IPS DF 19.7 (cell line): ENCODE measurements at regions not wholly inside any gene's neighbourhood (a gene's known extent, or its start where the extent isn't known, plus 50 kb on each side); places are given as distances from the start of the nearest gene placed in this dataset.
"Not testable (repeated sequence)": the region's sequence is repeated elsewhere in the genome, so short reads cannot be mapped to it uniquely, and the experiment has no call there.

Experiments used
- DNase-seq: peaks from one replicate; pipeline ENCODE4 v3.0.0-alpha.2; 2013; ENCODE audit warnings: low read depth, low spot score

DNA sequence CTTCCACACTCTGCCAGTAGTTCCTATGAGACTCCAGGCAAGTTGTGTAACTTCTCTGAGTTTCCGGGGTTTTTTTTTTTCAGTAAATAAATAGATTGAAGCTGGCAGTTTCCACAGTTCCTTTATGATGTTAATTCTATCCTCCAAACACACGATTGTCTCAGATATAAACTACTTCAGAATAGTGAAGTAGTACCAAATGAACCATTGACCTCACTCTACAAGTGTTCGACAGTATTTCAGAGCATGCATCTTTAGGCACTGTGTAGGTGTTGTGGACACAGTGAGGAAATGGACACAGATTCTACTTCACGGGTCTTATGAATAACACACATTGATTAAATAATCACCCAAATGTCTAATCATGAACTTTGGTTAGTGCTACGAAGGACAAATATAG is 136.1 kb upstream of the IGSF10 start:
- no peak for DNase-seq

DNA sequence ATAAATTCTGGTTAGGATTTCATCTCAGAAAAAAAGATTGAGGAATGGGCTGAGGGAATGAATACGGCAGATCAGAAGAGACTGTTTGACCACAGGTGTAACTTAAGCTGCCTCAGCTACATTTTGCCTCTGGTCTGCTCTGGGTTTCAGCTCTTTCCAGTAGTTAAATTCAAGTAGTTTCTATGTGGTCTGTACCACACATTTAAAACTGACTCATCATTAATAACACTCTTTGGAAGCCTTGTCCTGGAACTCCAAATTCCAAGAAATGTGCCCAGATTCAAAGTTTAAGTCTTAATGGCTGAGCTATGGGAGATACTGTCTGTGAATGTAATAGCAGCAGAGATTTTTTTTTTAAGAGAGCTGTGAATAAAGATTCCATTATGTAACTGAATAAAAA is 133.1 kb upstream of the IGSF10 start:
- DNase-seq: no peak

GRCh38 chr3:151592287-151592686 is 131.4 kb upstream of the IGSF10 start:
- DNase-seq: peak; percentile 42

DNA sequence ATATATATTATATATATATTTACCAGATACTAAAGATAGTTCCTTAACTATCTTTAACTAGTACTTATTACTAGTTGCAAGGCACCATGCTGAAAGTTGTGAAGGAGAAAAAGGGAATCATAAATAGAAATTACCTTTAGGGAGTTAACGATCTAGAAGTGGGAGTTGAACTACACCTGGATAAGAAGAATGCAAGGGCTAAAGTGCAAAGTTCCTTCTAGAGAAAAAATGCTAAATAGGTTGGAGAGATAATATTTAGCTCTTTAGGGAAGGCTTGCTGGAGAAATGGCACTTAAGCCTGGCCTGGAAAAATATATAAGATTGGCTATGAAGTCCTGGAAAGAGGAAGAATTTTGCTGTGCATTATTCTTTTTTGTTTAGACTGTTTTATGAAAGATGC is 130.6 kb upstream of the IGSF10 start:
- no peak for DNase-seq

DNA sequence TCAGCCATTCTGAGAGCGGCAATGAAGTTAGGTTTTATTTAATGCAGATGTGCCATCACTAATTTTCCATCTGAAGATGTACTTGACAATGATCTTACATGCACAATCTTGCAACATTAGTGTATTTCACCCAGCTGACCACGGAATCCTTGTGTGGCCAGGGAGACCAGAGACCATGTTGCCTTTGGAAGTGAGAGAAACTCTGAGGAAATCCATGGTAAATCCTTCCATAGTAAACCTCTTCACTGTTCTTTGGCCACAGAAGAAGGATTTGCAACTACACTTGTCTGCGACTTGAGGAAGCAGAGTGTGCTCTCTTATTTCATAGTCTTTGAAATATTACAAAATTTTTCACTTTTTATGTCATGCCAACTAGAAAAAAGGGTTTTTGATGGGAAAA is 128.4 kb upstream of the IGSF10 start:
- DNase-seq: no peak

DNA sequence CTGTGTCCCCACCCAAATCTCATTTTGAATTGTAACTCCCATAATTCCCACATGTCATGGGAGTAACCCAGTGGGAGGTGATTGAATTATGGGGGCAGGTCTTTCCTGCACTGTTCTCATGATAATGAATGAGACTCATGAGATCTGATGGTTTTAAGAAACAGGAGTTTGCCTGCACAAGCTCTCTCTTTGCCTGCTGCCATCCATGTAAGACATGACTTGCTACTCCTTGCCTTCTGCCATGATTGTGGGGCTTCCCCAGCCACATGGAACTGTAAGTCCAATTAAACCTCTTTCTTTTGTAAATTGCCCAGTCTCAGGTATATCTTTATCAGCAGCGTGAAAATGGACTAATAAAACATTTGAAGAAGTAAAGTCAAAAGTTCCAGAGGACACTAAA is 126.8 kb upstream of the IGSF10 start:
- DNase-seq: not testable (repeated sequence)

DNA sequence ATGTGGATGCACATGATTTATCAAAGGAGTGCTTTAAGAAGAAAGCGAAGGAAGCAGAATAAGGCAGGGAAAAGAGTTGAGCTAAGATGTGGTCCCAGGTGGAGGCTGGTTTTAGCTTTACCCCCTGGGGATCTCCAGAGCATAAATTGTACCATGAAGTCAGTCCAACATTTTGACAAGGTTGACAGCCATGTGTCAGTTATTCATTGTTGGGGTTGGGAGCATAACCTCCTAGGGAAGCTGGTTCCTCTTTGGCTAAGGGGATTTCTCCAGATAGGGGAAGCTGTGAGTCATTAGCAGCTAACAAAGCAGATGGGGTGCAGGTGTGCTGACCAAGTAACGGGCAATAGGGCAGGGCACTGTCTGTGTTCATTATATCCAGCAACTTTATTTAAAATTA is 123.7 kb upstream of the IGSF10 start:
- DNase-seq: no peak

GRCh38 chr3:151581035-151581434 is 120.2 kb upstream of the IGSF10 start:
- DNase-seq: no peak

DNA sequence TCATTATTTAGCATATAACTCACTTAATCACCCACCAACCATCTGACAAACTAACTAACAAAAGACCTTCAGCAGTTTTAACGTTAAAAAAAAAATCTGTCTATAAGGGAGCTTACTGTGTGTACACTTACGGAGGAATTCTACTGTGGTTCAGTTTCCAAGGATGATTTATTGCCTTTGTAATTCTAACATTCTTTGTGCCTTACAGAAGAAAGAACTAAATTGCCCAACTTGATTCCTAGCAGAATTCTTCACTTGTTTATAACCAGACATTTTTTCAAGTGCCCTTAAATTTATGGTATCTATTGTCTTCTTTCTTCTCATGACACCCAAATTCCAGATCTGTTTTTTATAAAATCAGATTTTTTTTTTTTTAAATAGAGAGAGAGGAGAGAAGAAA is 119.7 kb upstream of the IGSF10 start:
- no peak for DNase-seq

GRCh38 chr3:151579571-151580270 is 118.9 kb upstream of the IGSF10 start:
- DNase-seq: no peak

DNA sequence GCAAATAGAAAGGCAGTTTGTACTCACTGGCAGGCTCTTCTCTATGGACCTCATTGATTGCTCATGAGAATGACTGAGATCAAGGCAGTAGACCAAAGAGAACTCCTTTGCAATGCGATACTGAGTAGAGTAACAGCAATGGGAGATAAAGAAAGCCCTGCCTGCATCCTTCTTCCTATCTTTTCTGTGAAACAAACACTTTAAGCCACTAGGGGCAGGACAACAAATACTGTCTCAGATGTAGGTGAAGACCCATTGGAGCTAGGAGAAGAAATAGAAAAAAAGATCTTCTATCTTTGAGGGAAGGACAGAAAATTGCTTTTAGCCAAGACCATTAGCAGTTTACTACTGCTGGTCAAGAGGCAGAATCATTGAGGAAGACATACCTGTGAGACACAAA is 117.6 kb upstream of the IGSF10 start:
- DNase-seq: no peak

GRCh38 chr3:151576511-151577137 is 115.8 kb upstream of the IGSF10 start:
- no peak for DNase-seq

DNA sequence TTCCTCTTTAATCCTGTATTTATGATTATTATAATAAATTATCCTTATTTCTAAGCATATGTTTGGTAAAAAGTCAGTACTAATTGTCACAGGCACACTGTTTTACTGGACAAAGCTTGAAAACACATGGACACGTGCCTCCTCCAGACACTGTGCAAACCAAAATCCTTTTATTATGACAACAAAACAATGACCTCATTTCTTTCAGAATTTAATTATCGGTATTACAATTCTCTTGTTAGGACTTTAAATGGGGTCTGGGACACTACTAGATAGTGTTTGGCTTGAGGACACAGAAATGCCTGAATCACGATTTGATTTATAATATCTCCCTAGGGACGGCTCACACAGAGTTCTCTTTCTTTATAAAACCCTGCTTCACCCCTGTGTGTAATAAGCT is 107.3 kb upstream of the IGSF10 start:
- no peak for DNase-seq

GRCh38 chr3:151567477-151567876 is 106.6 kb upstream of the IGSF10 start:
- DNase-seq: no peak

- DNase-seq: no peak
Observed at GRCh38 chr3:151564261-151564660, 103.4 kb upstream of the IGSF10 start.

- no peak for DNase-seq
Observed at GRCh38 chr3:151563305-151563704, 102.4 kb upstream of the IGSF10 start.

- DNase-seq: no peak
Observed at GRCh38 chr3:151562891-151563290, 102.0 kb upstream of the IGSF10 start.

GRCh38 chr3:151561878-151562277 is 101.0 kb upstream of the IGSF10 start:
- no peak for DNase-seq

DNA sequence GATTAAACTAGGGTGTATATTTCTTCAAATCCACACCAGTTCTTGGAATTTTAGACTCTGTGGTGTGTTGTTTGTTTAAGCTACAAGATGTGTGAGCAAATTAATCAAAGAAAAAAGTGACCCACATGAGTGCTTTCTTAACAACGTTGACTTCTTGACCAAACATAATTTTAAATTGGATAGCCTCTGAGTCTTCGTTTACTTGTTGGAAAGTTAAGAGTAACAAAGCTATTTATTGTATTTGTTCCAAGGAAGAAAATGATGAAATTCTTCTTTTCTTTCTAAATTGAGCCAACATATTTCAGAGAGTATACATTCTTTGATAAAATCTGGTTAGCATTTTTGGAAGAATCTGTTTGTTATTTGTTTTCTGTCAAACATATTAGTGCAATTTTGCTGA is 99.9 kb upstream of the IGSF10 start:
- no peak for DNase-seq

DNA sequence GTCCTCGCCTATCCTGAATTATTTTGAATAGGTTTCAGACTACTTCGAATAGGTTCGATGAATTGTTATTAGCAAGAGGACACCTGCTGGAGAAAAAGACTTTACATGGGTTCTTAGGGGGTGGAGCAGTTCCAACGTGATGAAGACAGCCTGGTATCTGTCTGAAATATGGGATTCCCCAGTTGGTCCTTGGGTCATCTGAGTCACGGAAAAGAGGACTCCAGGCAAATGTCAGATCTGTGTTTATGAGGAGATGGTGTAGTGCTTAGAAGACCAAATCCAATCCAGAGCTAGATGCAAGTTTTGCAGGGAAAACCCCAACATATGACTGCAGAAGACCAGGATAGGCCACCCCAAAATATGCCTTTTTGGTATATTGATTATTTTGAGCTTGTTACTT is 98.9 kb upstream of the IGSF10 start:
- DNase-seq: no peak

- no peak for DNase-seq
Observed at GRCh38 chr3:151558661-151559060, 97.8 kb upstream of the IGSF10 start.

DNA sequence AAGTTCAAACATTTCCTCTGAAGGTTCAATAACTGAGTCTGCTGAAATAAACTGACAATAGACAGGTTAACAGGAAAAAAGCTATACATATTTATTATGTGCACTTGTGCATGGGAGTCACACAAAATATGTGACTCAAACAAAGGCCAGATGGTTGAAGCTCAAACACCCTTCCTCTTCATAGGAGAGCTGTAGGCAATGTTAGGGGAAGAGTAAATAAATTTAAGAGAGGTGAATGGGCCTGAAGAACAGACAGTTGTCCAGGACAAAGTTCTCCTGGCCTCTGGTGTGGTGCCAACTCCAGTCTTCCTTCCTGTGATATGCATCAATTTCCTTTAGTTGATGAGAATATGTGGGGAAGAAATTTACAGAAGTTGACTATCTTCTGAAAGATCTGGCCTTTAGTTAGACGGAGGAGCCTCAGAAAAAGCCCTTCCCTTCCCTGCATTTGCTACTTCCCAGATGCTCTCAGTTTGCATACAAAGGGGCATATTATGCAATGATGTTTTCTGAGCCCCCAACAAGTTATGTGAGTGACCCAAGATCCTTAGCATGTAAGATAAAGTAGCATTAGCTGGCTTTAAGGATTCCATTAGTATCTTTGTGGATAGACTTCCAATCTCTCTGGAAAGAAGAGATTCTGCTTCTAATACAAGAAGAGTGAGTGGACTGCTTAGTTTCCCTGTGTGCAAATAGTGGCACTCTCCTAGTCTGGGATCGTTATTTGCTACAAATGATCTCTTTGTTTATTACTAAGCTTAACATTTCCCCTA is 96.4 kb upstream of the IGSF10 start:
- no peak for DNase-seq

- DNase-seq: no peak
Observed at GRCh38 chr3:151556596-151556995, 95.7 kb upstream of the IGSF10 start.
